ENCODE measurements at regions not wholly inside any gene's neighbourhood (a gene's known extent, or its start where the extent isn't known, plus 50 kb on each side); places are given as distances from the start of the nearest gene placed in this dataset.

GRCh38 chr11:80338231-80338630 is 897.4 kb upstream of the TENM4 start:
- TF ChIP-seq, protein P1, sequence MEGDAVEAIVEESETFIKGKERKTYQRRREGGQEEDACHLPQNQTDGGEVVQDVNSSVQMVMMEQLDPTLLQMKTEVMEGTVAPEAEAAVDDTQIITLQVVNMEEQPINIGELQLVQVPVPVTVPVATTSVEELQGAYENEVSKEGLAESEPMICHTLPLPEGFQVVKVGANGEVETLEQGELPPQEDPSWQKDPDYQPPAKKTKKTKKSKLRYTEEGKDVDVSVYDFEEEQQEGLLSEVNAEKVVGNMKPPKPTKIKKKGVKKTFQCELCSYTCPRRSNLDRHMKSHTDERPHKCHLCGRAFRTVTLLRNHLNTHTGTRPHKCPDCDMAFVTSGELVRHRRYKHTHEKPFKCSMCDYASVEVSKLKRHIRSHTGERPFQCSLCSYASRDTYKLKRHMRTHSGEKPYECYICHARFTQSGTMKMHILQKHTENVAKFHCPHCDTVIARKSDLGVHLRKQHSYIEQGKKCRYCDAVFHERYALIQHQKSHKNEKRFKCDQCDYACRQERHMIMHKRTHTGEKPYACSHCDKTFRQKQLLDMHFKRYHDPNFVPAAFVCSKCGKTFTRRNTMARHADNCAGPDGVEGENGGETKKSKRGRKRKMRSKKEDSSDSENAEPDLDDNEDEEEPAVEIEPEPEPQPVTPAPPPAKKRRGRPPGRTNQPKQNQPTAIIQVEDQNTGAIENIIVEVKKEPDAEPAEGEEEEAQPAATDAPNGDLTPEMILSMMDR (IDR thresholded peaks at IDR 0.05 in 4 of 5, conservative IDR thresholded peaks at IDR 0.05 in 1 of 5), result no peak
- no peak for TF ChIP-seq POLR2A (IDR thresholded peaks at IDR 0.05)

Measured in gastrocnemius medialis (tissue), 4 donors.